ENCODE measurements at regions not wholly inside any gene's neighbourhood (a gene's known extent, or its start where the extent isn't known, plus 50 kb on each side); places are given as distances from the start of the nearest gene placed in this dataset.

- no peak for TF ChIP-seq POLR2A (IDR thresholded peaks at IDR 0.05)
- no peak for TF ChIP-seq CTCF (IDR thresholded peaks at IDR 0.05)
These were observed 101.1 kb downstream of the DDX53 start for GRCh38 chrX:23100826-23101225.

All from sigmoid colon (tissue), 3 donors.